ENCODE measurements at regions not wholly inside any gene's neighbourhood (a gene's known extent, or its start where the extent isn't known, plus 50 kb on each side); places are given as distances from the start of the nearest gene placed in this dataset.

- TF ChIP-seq, protein P1, sequence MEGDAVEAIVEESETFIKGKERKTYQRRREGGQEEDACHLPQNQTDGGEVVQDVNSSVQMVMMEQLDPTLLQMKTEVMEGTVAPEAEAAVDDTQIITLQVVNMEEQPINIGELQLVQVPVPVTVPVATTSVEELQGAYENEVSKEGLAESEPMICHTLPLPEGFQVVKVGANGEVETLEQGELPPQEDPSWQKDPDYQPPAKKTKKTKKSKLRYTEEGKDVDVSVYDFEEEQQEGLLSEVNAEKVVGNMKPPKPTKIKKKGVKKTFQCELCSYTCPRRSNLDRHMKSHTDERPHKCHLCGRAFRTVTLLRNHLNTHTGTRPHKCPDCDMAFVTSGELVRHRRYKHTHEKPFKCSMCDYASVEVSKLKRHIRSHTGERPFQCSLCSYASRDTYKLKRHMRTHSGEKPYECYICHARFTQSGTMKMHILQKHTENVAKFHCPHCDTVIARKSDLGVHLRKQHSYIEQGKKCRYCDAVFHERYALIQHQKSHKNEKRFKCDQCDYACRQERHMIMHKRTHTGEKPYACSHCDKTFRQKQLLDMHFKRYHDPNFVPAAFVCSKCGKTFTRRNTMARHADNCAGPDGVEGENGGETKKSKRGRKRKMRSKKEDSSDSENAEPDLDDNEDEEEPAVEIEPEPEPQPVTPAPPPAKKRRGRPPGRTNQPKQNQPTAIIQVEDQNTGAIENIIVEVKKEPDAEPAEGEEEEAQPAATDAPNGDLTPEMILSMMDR (IDR thresholded peaks at IDR 0.05 in 8 of 11, conservative IDR thresholded peaks at IDR 0.05 in 3 of 11), result no peak
- TF ChIP-seq POLR2A (IDR thresholded peaks at IDR 0.05) (no peak), POLR2AphosphoS5 (IDR thresholded peaks at IDR 0.05) (no peak)
These were observed 322.5 kb upstream of the ADGRL2 start for GRCh38 chr1:81478219-81478618.
